ENCODE measurements at regions not wholly inside any gene's neighbourhood (a gene's known extent, or its start where the extent isn't known, plus 50 kb on each side); places are given as distances from the start of the nearest gene placed in this dataset.
A peak's percentile ranks its signal among the peaks of the same experiment; 100 is the strongest.

- Histone ChIP-seq H4K8ac (ENCODE audit: low read depth in 2 of 2, low read length in 2 of 2) (no peak overlapping the region), H2BK120ac (ENCODE audit: low read depth, low read length) (no peak overlapping the region), H3K18ac (ENCODE audit: low read depth, low read length) (no peak overlapping the region), H4K20me1 (ENCODE audit: insufficient read depth, low read length) (no peaks in the 10 kb centered on the region), H2AFZ (replicated peaks; ENCODE audit: low read length, poor library complexity) (peak overlapping the region; percentile 23), H3K9ac (ENCODE audit: low read depth, low read length) (no peak overlapping the region), H2BK20ac (ENCODE audit: low read depth, low read length) (no peak overlapping the region), H3K9me3 (ENCODE audit: control insufficient read depth, insufficient read depth, low read length) (no peaks in the 10 kb centered on the region), H3K9me1 (ENCODE audit: insufficient read depth, low read length) (0 out of 2 replicates have a peak, but pooled peaks cover 2% of the 10 kb centered on the region), H3K14ac (replicated peaks; ENCODE audit: low read depth, low read length) (no peak overlapping the region), H4K91ac (ENCODE audit: insufficient read depth, low read depth, low read length) (no peak overlapping the region), H3K79me1 (ENCODE audit: low read depth in 1 of 2, low read length in 2 of 2) (no peaks in the 10 kb centered on the region), H3K4me1 (ENCODE audit: control insufficient read depth, insufficient read depth, low read length) (no peaks in the 10 kb centered on the region), H3K27ac (ENCODE audit: insufficient read depth, low read length) (no peak overlapping the region), H3K36me3 (ENCODE audit: control insufficient read depth, insufficient read depth, low read length) (no peaks in the 10 kb centered on the region), H3K23ac (ENCODE audit: low read depth, low read length) (no peak overlapping the region), H2AK5ac (ENCODE audit: low read depth, low read length) (no peak overlapping the region), H3K4me3 (ENCODE audit: insufficient read depth, low read depth, low read length) (no peak overlapping the region), H2BK5ac (ENCODE audit: low read depth, low read length, poor library complexity, severe bottlenecking) (no peak overlapping the region), H4K5ac (ENCODE audit: low read depth, low read length) (no peak overlapping the region), H3K27me3 (ENCODE audit: control insufficient read depth, insufficient read depth, low read length) (peaks cover 22% of the 10 kb centered on the region), H2AK9ac (replicated peaks; ENCODE audit: low read depth, low read length, poor library complexity) (peak overlapping the region; percentile 57), H3K4me2 (ENCODE audit: low read depth, low read length) (no peak overlapping the region), H3K56ac (ENCODE audit: extremely low read depth, insufficient read depth, low read length) (no peak overlapping the region), H3K4ac (ENCODE audit: low read depth, low read length) (no peak overlapping the region), H2BK15ac (ENCODE audit: low read depth, low read length) (no peak overlapping the region)
- dilution Hi-C loops (cut with HindIII; ENCODE audit: low sequenced_read_pairs, unreplicated experiment) (no loop called here), in situ Hi-C loops (cut with MboI; ENCODE audit: low sequenced_read_pairs) (no loop called here), intact Hi-C loops (cut with micrococcal nuclease) (no loop called here)
- ChIA-PET CTCF (no interaction called here), POLR2A (ENCODE audit: unreplicated experiment) (no interaction called here)
- TF ChIP-seq RFX5 (IDR thresholded peaks at IDR 0.05; ENCODE audit: low read depth, low read length) (no peak), NFE2L2 (IDR thresholded peaks at IDR 0.05; ENCODE audit: low read depth, low read length) (no peak), RCOR1 (IDR thresholded peaks at IDR 0.05; ENCODE audit: insufficient replicate concordance, low read length) (no peak), ELK1 (IDR thresholded peaks at IDR 0.05; ENCODE audit: borderline replicate concordance, low read depth, low read length) (no peak), BHLHE40 (IDR thresholded peaks at IDR 0.05; ENCODE audit: low read depth, low read length) (no peak), USF2 (IDR thresholded peaks at IDR 0.05; ENCODE audit: low read depth, low read length) (no peak), SMC3 (IDR thresholded peaks at IDR 0.05; ENCODE audit: low read depth, low read length) (no peak), FOS (IDR thresholded peaks at IDR 0.05; ENCODE audit: low read depth, low read length) (no peak), CHD1 (IDR thresholded peaks at IDR 0.05; ENCODE audit: low read depth, low read length) (no peak), CTCF (conservative IDR thresholded peaks at IDR 0.05; ENCODE audit: low read depth, low read length) (no peak), CEBPB (IDR thresholded peaks at IDR 0.05; ENCODE audit: low read depth, low read length) (no peak), RAD21 (IDR thresholded peaks at IDR 0.05; ENCODE audit: low read length) (no peak), MAFK (IDR thresholded peaks at IDR 0.05; ENCODE audit: low read depth, low read length) (no peak), POLR2A (IDR thresholded peaks at IDR 0.05; ENCODE audit: low read depth, low read length) (no peak), MAZ (IDR thresholded peaks at IDR 0.05; ENCODE audit: borderline replicate concordance, low read depth, low read length) (no peak), MXI1 (IDR thresholded peaks at IDR 0.05; ENCODE audit: borderline replicate concordance, low read depth, low read length) (no peak)
- DNase-seq, result no peak
- WGBS, 2 experiments (ENCODE audit: extremely low coverage in 2 of 2, insufficient read length in 1 of 2), result 7% methylated on average over 3 of the region's 9 CpGs; no CpG with 5 or more reads in 1 of the 2 experiments
- BruUV-seq (replicated peaks), result no TSS peak
- ATAC-seq (ENCODE audit: low read depth), result no peak
Measured at GRCh38 chr18:22253676-22254075, 84.3 kb downstream of the GATA6 start.

All from IMR-90 (cell line).